ENCODE measurements at regions not wholly inside any gene's neighbourhood (a gene's known extent, or its start where the extent isn't known, plus 50 kb on each side); places are given as distances from the start of the nearest gene placed in this dataset.
"Not testable (repeated sequence)": the region's sequence is repeated elsewhere in the genome, so short reads cannot be mapped to it uniquely, and the experiment has no call there.

DNA sequence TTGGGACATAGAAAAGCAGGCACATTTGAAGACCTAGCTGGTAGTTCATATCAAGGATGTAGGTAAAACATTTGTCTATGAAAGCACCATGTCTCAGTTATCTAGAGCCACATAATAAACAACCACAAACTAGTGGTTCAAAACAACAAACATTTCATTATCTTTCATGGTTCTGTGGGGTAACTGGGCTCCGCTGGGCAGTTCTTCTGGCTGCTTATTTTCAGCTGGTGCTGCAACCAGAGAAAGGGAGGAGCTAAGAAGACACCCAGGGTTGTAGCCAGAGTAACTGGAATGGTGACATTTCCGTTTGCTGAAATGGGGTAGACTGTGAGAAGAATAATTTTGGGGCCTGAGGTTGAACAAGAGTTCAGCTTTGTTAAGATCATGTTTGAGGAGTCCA lies 145.7 kb upstream of the SULF2 start:
- Histone ChIP-seq H3K27ac (no peak overlapping the region), H3K9ac (no peak overlapping the region), H4K20me1 (no peaks in the 10 kb centered on the region), H3K36me3 (no peaks in the 10 kb centered on the region), H3K4me2 (no peak overlapping the region), H3K4me1 (peaks cover 3% of the 10 kb centered on the region; the same call in 1 of the 2 replicates), H3K9me3 (no peaks in the 10 kb centered on the region), H3K4me3 (no peak overlapping the region), H3K27me3 (no peaks in the 10 kb centered on the region)
- no peak for TF ChIP-seq Cebpa-rat (IDR thresholded peaks at IDR 0.05)

DNA sequence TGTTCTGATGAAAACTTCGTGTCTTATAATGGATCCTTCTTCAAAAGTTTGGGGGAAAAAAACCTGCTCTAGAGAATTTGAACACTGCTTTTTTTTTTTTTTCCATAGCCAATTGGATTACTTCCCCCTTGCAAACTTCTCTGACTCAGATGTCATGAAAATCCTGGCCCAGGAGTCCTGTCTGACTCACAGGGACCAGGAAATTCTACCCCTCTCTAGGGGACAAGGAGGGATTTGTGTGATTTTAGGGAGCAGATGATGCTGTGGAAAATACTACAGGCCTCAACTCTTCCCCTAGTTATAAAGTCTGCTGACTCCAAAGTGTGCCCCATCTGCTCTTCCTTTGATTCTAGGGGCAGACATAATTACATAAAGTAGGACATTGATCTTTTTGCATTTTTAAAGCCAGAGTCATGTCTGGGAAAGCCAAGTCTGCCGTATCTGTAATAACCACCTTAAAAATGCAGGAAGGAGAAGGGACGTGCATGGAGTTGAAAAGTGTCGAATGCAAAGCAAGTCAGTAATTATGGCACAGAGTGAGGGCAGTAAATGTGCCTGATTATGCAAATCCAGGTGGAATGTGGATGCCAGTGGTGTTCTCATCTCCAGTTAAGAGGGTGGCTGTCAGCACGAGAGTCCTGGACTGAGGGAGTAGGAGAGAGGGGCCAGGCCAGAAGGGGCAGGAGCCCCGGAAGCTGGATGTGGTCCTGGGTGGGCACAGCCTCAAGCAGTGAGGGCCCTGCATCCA lies 144.3 kb upstream of the SULF2 start:
- no peak overlapping the region for H3K9ac ChIP-seq
- no peak for TF ChIP-seq Cebpa-rat (IDR thresholded peaks at IDR 0.05)
- no peaks in the 10 kb centered on the region for H4K20me1 ChIP-seq
- H3K27me3 ChIP-seq = no peaks in the 10 kb centered on the region
- H3K27ac ChIP-seq = no peak overlapping the region
- H3K4me3 ChIP-seq = no peak overlapping the region
- no peaks in the 10 kb centered on the region for H3K9me3 ChIP-seq
- H3K4me1 ChIP-seq = no peaks in the 10 kb centered on the region
- H3K4me2 ChIP-seq = no peak overlapping the region
- H3K36me3 ChIP-seq = no peaks in the 10 kb centered on the region

DNA sequence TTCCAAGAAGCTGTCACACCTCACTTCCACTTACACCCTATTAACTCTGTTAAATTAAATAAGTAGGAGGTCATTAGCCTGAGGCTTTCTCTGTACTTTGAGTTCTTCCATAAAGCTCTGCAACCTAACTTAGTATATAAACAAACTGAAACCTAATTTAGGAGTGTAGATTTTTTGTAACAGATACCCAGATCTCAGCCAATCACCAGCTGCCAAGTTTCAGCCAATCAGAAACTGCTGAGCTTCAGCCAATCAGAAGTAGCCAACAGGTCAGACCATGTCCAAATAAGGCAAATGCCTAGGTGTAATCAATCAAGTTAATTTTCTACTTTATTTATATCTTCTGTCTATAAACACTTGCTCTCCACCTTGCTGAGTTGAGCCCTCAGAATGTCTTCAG lies 142.7 kb upstream of the SULF2 start:
- Histone ChIP-seq H4K20me1 (no peaks in the 10 kb centered on the region), H3K4me3 (no peak overlapping the region), H3K27me3 (no peaks in the 10 kb centered on the region), H3K27ac (no peak overlapping the region), H3K9me3 (no peaks in the 10 kb centered on the region), H3K36me3 (no peaks in the 10 kb centered on the region), H3K4me2 (no peak overlapping the region), H3K4me1 (no peaks in the 10 kb centered on the region), H3K9ac (no peak overlapping the region)
- no peak for TF ChIP-seq Cebpa-rat (IDR thresholded peaks at IDR 0.05)

DNA sequence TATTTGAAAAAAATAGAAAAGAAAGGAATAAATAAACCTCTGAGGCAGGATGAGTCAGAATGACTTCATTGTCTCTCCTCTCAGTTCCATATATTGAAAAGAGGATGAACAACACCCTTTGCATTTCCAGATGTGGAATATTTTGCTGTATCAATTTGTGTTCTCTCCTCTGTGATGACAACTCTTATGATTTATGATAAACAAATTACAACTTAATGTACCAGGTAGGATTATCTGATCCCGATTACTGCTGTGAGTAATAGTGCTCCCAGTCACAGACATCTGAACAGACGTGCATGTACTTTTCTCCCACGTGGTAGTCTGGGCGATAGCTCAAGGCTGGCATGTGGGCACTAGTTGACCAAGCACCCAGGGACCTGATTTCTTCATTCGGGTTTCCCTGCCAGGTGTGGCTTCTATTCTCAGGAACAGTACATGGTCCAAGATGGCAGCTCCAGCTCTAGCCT lies 142.1 kb upstream of the SULF2 start:
- no peaks in the 10 kb centered on the region for H4K20me1 ChIP-seq
- TF ChIP-seq Cebpa-rat (IDR thresholded peaks at IDR 0.05) = no peak
- H3K9me3 ChIP-seq = no peaks in the 10 kb centered on the region
- H3K9ac ChIP-seq = no peak overlapping the region
- no peaks in the 10 kb centered on the region for H3K4me1 ChIP-seq
- no peaks in the 10 kb centered on the region for H3K36me3 ChIP-seq
- no peak overlapping the region for H3K4me3 ChIP-seq
- no peak overlapping the region for H3K4me2 ChIP-seq
- no peak overlapping the region for H3K27ac ChIP-seq
- H3K27me3 ChIP-seq = no peaks in the 10 kb centered on the region

DNA sequence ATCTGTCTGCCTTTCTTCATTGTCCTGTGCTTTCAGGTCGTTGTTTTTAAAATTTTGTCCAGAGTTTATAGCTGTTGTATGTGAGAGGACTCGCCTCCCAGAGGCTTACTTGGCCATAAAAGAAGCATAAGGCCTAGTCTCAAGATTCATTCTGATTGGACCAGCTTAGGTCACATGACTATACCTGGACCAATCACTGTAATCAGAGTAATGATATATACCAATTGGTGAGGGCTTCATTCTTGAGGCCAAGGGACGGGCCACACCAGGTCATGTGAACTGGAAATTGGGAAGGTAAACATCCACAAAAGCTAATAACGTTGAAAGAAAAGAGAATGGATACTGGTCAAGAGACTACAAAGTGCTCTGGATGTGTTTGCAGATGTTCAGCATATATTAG lies 141.4 kb upstream of the SULF2 start:
- no peak for TF ChIP-seq Cebpa-rat (IDR thresholded peaks at IDR 0.05)
- H3K9me3 ChIP-seq = no peaks in the 10 kb centered on the region
- no peak overlapping the region for H3K4me3 ChIP-seq
- H3K9ac ChIP-seq = no peak overlapping the region
- H3K36me3 ChIP-seq = no peaks in the 10 kb centered on the region
- H3K27ac ChIP-seq = no peak overlapping the region
- no peaks in the 10 kb centered on the region for H4K20me1 ChIP-seq
- H3K4me1 ChIP-seq = no peaks in the 10 kb centered on the region
- no peak overlapping the region for H3K4me2 ChIP-seq
- no peaks in the 10 kb centered on the region for H3K27me3 ChIP-seq

DNA sequence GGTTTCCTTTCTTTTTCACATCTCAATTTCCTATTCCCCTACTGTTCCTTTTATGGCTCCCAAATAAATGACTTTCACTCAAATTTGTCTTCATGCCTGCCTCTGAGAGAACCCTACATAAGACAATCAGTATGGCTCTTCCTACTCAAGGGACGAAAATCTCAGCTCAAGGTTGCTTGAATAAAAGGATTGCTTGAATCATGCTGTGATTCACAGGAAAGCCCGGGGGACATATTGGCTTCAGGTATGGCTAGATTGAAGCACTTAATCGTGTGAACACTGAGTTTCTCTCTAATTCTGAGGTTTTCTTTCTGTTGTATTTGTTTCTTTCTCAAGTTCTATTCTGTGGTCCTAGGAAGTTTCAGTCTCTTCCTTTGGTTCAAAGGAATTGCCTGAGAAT lies 140.3 kb upstream of the SULF2 start:
- H3K9ac ChIP-seq = no peak overlapping the region
- TF ChIP-seq Cebpa-rat (IDR thresholded peaks at IDR 0.05) = no peak
- no peak overlapping the region for H3K4me2 ChIP-seq
- no peaks in the 10 kb centered on the region for H3K27me3 ChIP-seq
- H3K4me1 ChIP-seq = no peaks in the 10 kb centered on the region
- H3K4me3 ChIP-seq = no peak overlapping the region
- H3K9me3 ChIP-seq = no peaks in the 10 kb centered on the region
- no peak overlapping the region for H3K27ac ChIP-seq
- H4K20me1 ChIP-seq = no peaks in the 10 kb centered on the region
- no peaks in the 10 kb centered on the region for H3K36me3 ChIP-seq

DNA sequence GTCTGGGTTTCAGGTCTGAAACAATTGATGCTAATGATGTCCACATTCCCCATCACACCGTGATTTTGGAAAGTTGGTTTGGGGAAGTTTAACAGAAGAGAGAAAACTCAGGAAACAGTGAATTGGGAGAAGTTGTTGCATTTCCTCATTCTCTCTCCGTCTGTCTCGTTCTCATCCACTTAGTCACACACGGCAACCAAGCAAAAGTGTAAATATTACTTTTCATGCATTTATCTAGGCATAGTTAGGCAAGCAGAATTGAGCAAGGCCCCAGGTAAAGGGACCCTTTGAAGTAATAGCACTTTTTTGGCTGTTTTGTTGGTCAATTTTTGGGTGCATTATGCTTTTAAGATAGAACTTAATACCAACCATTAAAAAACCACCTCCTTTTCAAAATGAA lies 137.0 kb upstream of the SULF2 start:
- Histone ChIP-seq H3K4me1 (no peaks in the 10 kb centered on the region), H3K9me3 (peaks cover 29% of the 10 kb centered on the region), H3K27ac (no peak overlapping the region), H3K4me2 (no peak overlapping the region), H3K36me3 (no peaks in the 10 kb centered on the region), H3K27me3 (no peaks in the 10 kb centered on the region), H3K4me3 (no peak overlapping the region), H4K20me1 (no peaks in the 10 kb centered on the region), H3K9ac (no peak overlapping the region)
- no peak for TF ChIP-seq Cebpa-rat (IDR thresholded peaks at IDR 0.05)

DNA sequence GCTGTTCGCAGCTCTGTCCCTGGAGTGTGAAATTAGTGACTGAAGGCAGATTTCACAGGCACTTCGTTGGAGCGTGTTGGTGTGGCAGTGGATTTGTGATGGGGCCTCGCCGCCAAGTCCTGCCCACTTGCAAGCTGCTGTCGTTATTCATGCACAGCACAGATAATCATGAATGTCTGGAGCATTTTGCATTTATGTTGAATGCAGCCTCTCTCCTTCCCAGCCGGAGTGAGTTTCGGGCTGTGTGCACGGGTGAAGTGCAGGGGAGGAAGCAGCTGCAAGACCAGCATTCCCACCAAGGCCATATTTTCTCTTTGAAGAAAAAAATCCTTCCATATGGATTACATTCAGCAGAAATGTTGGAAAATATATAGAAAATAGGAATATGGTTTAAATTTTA lies 136.5 kb upstream of the SULF2 start:
- H3K9ac ChIP-seq, H3K4me3 ChIP-seq, H3K4me2 ChIP-seq, H3K4me1 ChIP-seq, H4K20me1 ChIP-seq, H3K27ac ChIP-seq, H3K36me3 ChIP-seq, H3K27me3 ChIP-seq: not testable (repeated sequence)
- peaks cover 34% of the 10 kb centered on the region for H3K9me3 ChIP-seq

DNA sequence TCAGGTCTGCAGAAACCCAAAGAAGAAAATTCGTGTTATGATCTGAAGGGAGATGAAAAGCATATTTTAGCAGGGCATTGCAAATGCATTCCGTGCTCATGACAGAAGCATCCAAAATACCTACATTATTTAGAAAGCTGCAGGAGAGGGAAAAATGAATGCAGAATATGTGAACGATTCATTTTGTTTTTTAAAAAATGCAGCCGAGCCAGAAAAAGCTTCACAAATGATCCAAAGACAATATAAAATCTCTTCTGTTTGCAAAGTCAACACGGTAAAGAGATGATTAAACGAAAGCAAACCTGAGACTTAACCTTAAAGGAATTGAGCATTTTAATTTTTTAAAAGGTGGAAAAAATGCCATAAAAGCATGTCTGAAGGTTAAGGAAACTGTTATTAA lies 136.1 kb upstream of the SULF2 start:
- Histone ChIP-seq H3K27me3 (no peaks in the 10 kb centered on the region), H3K4me2 (no peak overlapping the region), H3K9ac (no peak overlapping the region), H3K36me3 (no peaks in the 10 kb centered on the region), H3K27ac (no peak overlapping the region), H4K20me1 (no peaks in the 10 kb centered on the region), H3K9me3 (peaks cover 38% of the 10 kb centered on the region), H3K4me3 (no peak overlapping the region), H3K4me1 (no peaks in the 10 kb centered on the region)
- no peak for TF ChIP-seq Cebpa-rat (IDR thresholded peaks at IDR 0.05)

DNA sequence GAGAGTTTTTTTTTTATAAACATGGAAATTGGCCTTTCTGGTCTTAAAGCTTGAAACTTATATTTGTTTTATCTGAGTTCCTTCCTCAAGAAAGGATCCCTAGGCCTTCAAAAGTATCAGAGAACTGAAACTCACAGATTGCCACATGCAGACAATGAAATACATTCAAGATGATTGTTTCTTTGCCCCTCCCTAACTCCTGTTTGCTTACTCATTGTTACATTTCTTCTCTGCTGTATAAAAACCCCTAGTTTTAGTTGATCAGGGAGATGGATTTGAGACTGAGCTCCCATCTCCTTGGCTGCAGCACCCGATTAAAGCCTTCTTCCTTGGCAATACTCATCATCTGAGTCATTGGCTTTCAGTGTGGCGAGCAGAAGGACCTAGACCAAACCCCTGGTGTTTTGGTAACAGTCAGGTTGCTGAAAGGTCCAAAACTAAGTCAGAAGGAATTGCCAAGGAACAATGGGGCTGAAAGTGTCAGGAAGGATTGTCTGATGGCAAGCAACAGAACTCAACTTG lies 132.3 kb upstream of the SULF2 start:
- Histone ChIP-seq H4K20me1 (no peaks in the 10 kb centered on the region), H3K9ac (no peak overlapping the region), H3K4me1 (no peaks in the 10 kb centered on the region), H3K36me3 (no peaks in the 10 kb centered on the region), H3K27ac (no peak overlapping the region), H3K9me3 (peaks cover 48% of the 10 kb centered on the region), H3K27me3 (no peaks in the 10 kb centered on the region), H3K4me3 (no peak overlapping the region), H3K4me2 (no peak overlapping the region)
- TF ChIP-seq Cebpa-rat (IDR thresholded peaks at IDR 0.05) = no peak

DNA sequence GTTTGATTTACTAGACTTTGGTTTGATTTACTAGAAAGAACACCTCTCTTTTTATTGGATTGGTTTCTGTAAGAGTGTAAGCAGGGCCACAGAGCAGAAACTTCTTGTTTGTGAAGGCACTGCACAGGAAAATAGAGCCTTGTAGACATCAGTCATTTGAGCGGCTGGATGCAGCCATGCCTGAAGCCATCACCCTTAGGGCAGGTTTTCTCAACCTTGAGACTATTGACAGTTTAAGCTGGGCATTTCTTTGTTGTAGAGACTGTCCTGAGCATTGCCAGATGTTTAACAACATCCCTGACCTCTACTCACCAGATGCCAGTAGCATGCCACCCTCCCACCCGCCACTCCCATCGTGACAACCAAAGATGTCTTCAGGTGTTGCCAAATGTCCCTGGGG lies 130.2 kb upstream of the SULF2 start:
- Histone ChIP-seq H3K9ac (no peak overlapping the region), H3K36me3 (no peaks in the 10 kb centered on the region), H3K27ac (no peak overlapping the region), H3K9me3 (peaks cover 48% of the 10 kb centered on the region), H4K20me1 (no peaks in the 10 kb centered on the region), H3K4me2 (no peak overlapping the region), H3K4me1 (peaks cover 3% of the 10 kb centered on the region), H3K4me3 (no peak overlapping the region), H3K27me3 (no peaks in the 10 kb centered on the region)
- TF ChIP-seq Cebpa-rat (IDR thresholded peaks at IDR 0.05) = no peak

All from BLaER1 (cell line).